GM23338 (cell line): ENCODE measurements at regions not wholly inside any gene's neighbourhood (a gene's known extent, or its start where the extent isn't known, plus 50 kb on each side); places are given as distances from the start of the nearest gene placed in this dataset.

Experiments
- ATAC-seq: fragments of 200-7000 bp; cut with Tn5 transposase; 3 replicates; pipeline ENCODE4 v1.9.1; 2020
- DNase-seq: peaks from one replicate; pipeline ENCODE4 v3.0.0-alpha.2; 2015; ENCODE audit warnings: low spot score
- H2AFZ ChIP-seq: fragments of 200-600 bp; sonication (generic); 2 replicates; pipeline ENCODE4 v1.8.0; 2016; ENCODE audit warnings: antibody characterized with exemption, mild to moderate bottlenecking, moderate library complexity
- H3F3A ChIP-seq: fragments of 200-600 bp; sonication (generic); replicated peaks from 2 replicates; pipeline ENCODE4 v1.8.0; 2017; ENCODE audit warnings: antibody characterized with exemption, mixed run types, low read depth
- H3K27ac ChIP-seq: fragments of 200-600 bp; sonication (generic); 2 replicates; pipeline ENCODE4 v1.6.1; 2016; ENCODE audit warnings: low read depth
- H3K27me3 ChIP-seq: fragments of 200-600 bp; sonication (generic); 2 replicates; pipeline ENCODE4 v1.8.0; 2016; ENCODE audit warnings: mild to moderate bottlenecking, mixed run types, moderate library complexity; ENCODE audit not compliant: insufficient read depth
- H3K36me3 ChIP-seq: fragments of 200-600 bp; sonication (generic); 2 replicates; pipeline ENCODE4 v1.8.0; 2016; ENCODE audit warnings: mild to moderate bottlenecking; ENCODE audit not compliant: insufficient read depth
- H3K4me1 ChIP-seq: fragments of 200-600 bp; sonication (generic); 2 replicates; pipeline ENCODE4 v1.8.0; 2016; ENCODE audit warnings: mild to moderate bottlenecking, moderate library complexity; ENCODE audit not compliant: insufficient read depth
- H3K4me2 ChIP-seq: fragments of 200-600 bp; sonication (generic); 2 replicates; pipeline ENCODE4 v1.7.1; 2017; ENCODE audit warnings: mixed run types
- H3K4me3 ChIP-seq: fragments of 200-600 bp; sonication (generic); 2 replicates; pipeline ENCODE4 v1.6.1; 2016; ENCODE audit warnings: mixed run types
- H3K79me2 ChIP-seq: fragments of 200-600 bp; sonication (generic); replicated peaks from 2 replicates; pipeline ENCODE4 v1.8.0; 2017; ENCODE audit warnings: mild to moderate bottlenecking; ENCODE audit not compliant: insufficient read depth
- H3K9me2 ChIP-seq: fragments of 200-600 bp; sonication (generic); 2 replicates; pipeline ENCODE4 v1.8.0; 2017; ENCODE audit not compliant: insufficient read depth
- H4K20me1 ChIP-seq: fragments of 200-600 bp; sonication (generic); replicated peaks from 2 replicates; pipeline ENCODE4 v1.8.0; 2017; ENCODE audit warnings: mild to moderate bottlenecking; ENCODE audit not compliant: insufficient read depth
- H3K27ac Mint-ChIP-seq: 2 replicates; pipeline ENCODE4 v1.8.0; 2020; ENCODE audit warnings: inconsistent platforms, mild to moderate bottlenecking, moderate library complexity, mixed read lengths
- H3K27me3 Mint-ChIP-seq: 3 replicates; pipeline ENCODE4 v1.8.0; 2022; ENCODE audit warnings: low read depth, mild to moderate bottlenecking, moderate library complexity, mixed read lengths, inconsistent platforms; ENCODE audit not compliant: insufficient read depth, poor library complexity
- H3K36me3 Mint-ChIP-seq: 3 replicates; pipeline ENCODE4 v1.8.0; 2021; ENCODE audit warnings: low read depth, mild to moderate bottlenecking, inconsistent platforms, moderate library complexity, mixed read lengths
- H3K4me1 Mint-ChIP-seq: 3 replicates; pipeline ENCODE4 v1.8.0; 2020; ENCODE audit warnings: mild to moderate bottlenecking, inconsistent platforms, mixed read lengths
- H3K4me3 Mint-ChIP-seq: 3 replicates; pipeline ENCODE4 v1.8.0; 2021; ENCODE audit warnings: moderate library complexity, mild to moderate bottlenecking, inconsistent platforms, mixed read lengths
- H3K9me3 Mint-ChIP-seq: 3 replicates; pipeline ENCODE4 v1.8.0; 2020; ENCODE audit warnings: moderate library complexity, mild to moderate bottlenecking, inconsistent platforms, mixed read lengths
- CREB1 ChIP-seq: fragments of 250-450 bp; sonication (Bioruptor Pico); IDR thresholded peaks from 2 replicates; pipeline ENCODE4 v1.5.0; 2020; ENCODE audit warnings: low read depth, mild to moderate bottlenecking, moderate library complexity
- CTCF ChIP-seq, 2 experiments: fragments of 200-600 bp in 1 of 2; sonication (generic) in 1 of 2; conservative IDR thresholded peaks; 2 replicates each; pipeline versions ENCODE4 v1.5.1 to v1.6.1; 2016 to 2017; ENCODE audit warnings: antibody characterized with exemption in 2 of 2, low read depth in 2 of 2, mild to moderate bottlenecking in 2 of 2, moderate library complexity in 1 of 2
- ETS1 ChIP-seq: IDR thresholded peaks from 2 replicates; pipeline ENCODE4 v1.6.1; 2016; ENCODE audit warnings: antibody characterized with exemption
- EZH2 ChIP-seq: fragments of 200-600 bp; sonication (generic); IDR thresholded peaks from one replicate; pipeline ENCODE4 v1.8.0; 2017; ENCODE audit warnings: antibody characterized with exemption, mild to moderate bottlenecking, low read depth; ENCODE audit not compliant: unreplicated experiment
- EZH2phosphoT487 ChIP-seq: fragments of 200-600 bp; sonication (generic); IDR thresholded peaks from one replicate; pipeline ENCODE4 v1.8.1; 2018; ENCODE audit warnings: antibody characterized with exemption; ENCODE audit not compliant: unreplicated experiment
- JUNB ChIP-seq: IDR thresholded peaks from one replicate; pipeline ENCODE4 v1.6.1; 2016; ENCODE audit warnings: antibody characterized with exemption; ENCODE audit not compliant: unreplicated experiment
- NANOG ChIP-seq: IDR thresholded peaks from 2 replicates; pipeline ENCODE4 v1.6.1; 2016; ENCODE audit warnings: antibody characterized with exemption, borderline replicate concordance
- POLR2AphosphoS5 ChIP-seq: IDR thresholded peaks from 2 replicates; pipeline ENCODE4 v1.6.1; 2016; ENCODE audit warnings: antibody characterized with exemption, low read depth
- STAT1 ChIP-seq: IDR thresholded peaks from one replicate; pipeline ENCODE4 v1.6.1; 2016; ENCODE audit warnings: antibody characterized with exemption; ENCODE audit not compliant: unreplicated experiment
- ZNF114 ChIP-seq: fragments of 250-450 bp; sonication (Bioruptor Pico); IDR thresholded peaks from 2 replicates; pipeline ENCODE4 v1.5.0; 2020; ENCODE audit warnings: mild to moderate bottlenecking, moderate library complexity
- ZNF331 ChIP-seq: fragments of 250-450 bp; sonication (Bioruptor Pico); IDR thresholded peaks from 2 replicates; pipeline ENCODE4 v1.5.0; 2020; ENCODE audit warnings: low read depth, mild to moderate bottlenecking, moderate library complexity
- ZNF462 ChIP-seq: fragments of 250-450 bp; sonication (Bioruptor Pico); IDR thresholded peaks from 2 replicates; pipeline ENCODE4 v1.5.0; 2020; ENCODE audit warnings: mild to moderate bottlenecking, moderate library complexity

- no peak for TF ChIP-seq ZNF462 (CRISPR knock-in tag)
- no peak for TF ChIP-seq EZH2
- no peak for TF ChIP-seq NANOG
- TF ChIP-seq JUNB: no peak
- no peak for TF ChIP-seq ZNF331 (CRISPR knock-in tag)
- no peak for TF ChIP-seq POLR2AphosphoS5
Observed at GRCh38 chr12:114096461-114096860, 130.3 kb upstream of the RBM19 start (continued).

GRCh38 chr12:114093520-114093919 lies 127.4 kb upstream of the RBM19 start:
- Histone ChIP-seq H3K4me1 (no peaks in the 10 kb centered on the region), H3K4me2 (no peak overlapping the region), H3K36me3 (no peaks in the 10 kb centered on the region), H3K9me2 (no peaks in the 10 kb centered on the region; the same call in 1 of the 2 replicates), H4K20me1 (no peaks in the 10 kb centered on the region), H3K79me2 (no peaks in the 10 kb centered on the region), H3K27me3 (no peaks in the 10 kb centered on the region), H3K27ac (no peak overlapping the region), H2AFZ (no peak overlapping the region), H3K4me3 (no peak overlapping the region), H3F3A (no peaks in the 10 kb centered on the region)
- Mint-ChIP-seq H3K4me3 (no peak overlapping the region), H3K27me3 (peaks cover 2% of the 10 kb centered on the region), H3K4me1 (no peaks in the 10 kb centered on the region; the same call in 2 of the 3 replicates), H3K27ac (no peak overlapping the region), H3K9me3 (peaks cover 37% of the 10 kb centered on the region), H3K36me3 (peaks cover 5% of the 10 kb centered on the region; the same call in 2 of the 3 replicates)
- DNase-seq (no peak), ATAC-seq (no peak)
- TF ChIP-seq STAT1 (no peak), CREB1 (CRISPR knock-in tag) (no peak), ETS1 (no peak), POLR2AphosphoS5 (no peak), NANOG (no peak), ZNF114 (no peak), ZNF331 (CRISPR knock-in tag) (no peak), EZH2 (no peak), EZH2phosphoT487 (no peak), CTCF (conservative IDR thresholded peaks at IDR 0.05; ENCODE audit: low read depth in 2 of 2) (no peak)
